ENCODE measurements at regions not wholly inside any gene's neighbourhood (a gene's known extent, or its start where the extent isn't known, plus 50 kb on each side); places are given as distances from the start of the nearest gene placed in this dataset.

GRCh38 chr4:81989202-81989601 is 384.6 kb downstream of the HNRNPD start:
- DNase-seq (ENCODE audit: low spot score) = no peak
- H3K4me3 Mint-ChIP-seq = no peak overlapping the region
- no peak overlapping the region for H3K27ac Mint-ChIP-seq
- Histone ChIP-seq H3K27me3 (no peaks in the 10 kb centered on the region), H3K27ac (no peak overlapping the region), H3K4me2 (no peak overlapping the region), H3K9ac (no peak overlapping the region), H3K4me3 (no peak overlapping the region), H2AFZ (replicated peaks) (no peak overlapping the region), H4K20me1 (ENCODE audit: low read depth) (no peaks in the 10 kb centered on the region), H3K9me3 (ENCODE audit: low read depth) (no peaks in the 10 kb centered on the region), H3K79me2 (ENCODE audit: low read depth) (no peaks in the 10 kb centered on the region), H3K36me3 (no peaks in the 10 kb centered on the region), H3K4me1 (peaks cover 12% of the 10 kb centered on the region), H3F3A (ENCODE audit: low read depth) (no peaks in the 10 kb centered on the region)
- peaks cover 14% of the 10 kb centered on the region for H3K4me1 Mint-ChIP-seq
- H3K36me3 Mint-ChIP-seq = no peaks in the 10 kb centered on the region
- H3K27me3 Mint-ChIP-seq (ENCODE audit: insufficient read depth, low read depth) = peaks cover 2% of the 10 kb centered on the region
- TF ChIP-seq EZH2 (IDR thresholded peaks at IDR 0.05) = no peak
- TF ChIP-seq CTCF (IDR thresholded peaks at IDR 0.05) = no peak
- TF ChIP-seq EZH2phosphoT487 (IDR thresholded peaks at IDR 0.05) = no peak
- no peaks in the 10 kb centered on the region for H3K9me3 Mint-ChIP-seq

GRCh38 chr4:81988178-81988577 is 385.6 kb downstream of the HNRNPD start:
- H3K27ac ChIP-seq = no peak overlapping the region
- no peaks in the 10 kb centered on the region for H3K9me3 Mint-ChIP-seq
- no peaks in the 10 kb centered on the region for H3F3A ChIP-seq (ENCODE audit: low read depth)
- no peak overlapping the region for H3K4me3 Mint-ChIP-seq
- TF ChIP-seq EZH2phosphoT487 (IDR thresholded peaks at IDR 0.05) (no peak), CTCF (IDR thresholded peaks at IDR 0.05) (no peak), EZH2 (IDR thresholded peaks at IDR 0.05) (no peak)
- H3K27me3 Mint-ChIP-seq (ENCODE audit: insufficient read depth, low read depth) = peaks cover 2% of the 10 kb centered on the region
- no peak overlapping the region for H3K27ac Mint-ChIP-seq
- no peak for DNase-seq (ENCODE audit: low spot score)
- H3K27me3 ChIP-seq = no peaks in the 10 kb centered on the region
- H3K9ac ChIP-seq = no peak overlapping the region
- no peak overlapping the region for H3K4me2 ChIP-seq
- no peaks in the 10 kb centered on the region for H3K79me2 ChIP-seq (ENCODE audit: low read depth)
- H3K9me3 ChIP-seq (ENCODE audit: low read depth) = no peaks in the 10 kb centered on the region
- no peaks in the 10 kb centered on the region for H4K20me1 ChIP-seq (ENCODE audit: low read depth)
- H3K4me1 ChIP-seq = peaks cover 12% of the 10 kb centered on the region
- peaks cover 14% of the 10 kb centered on the region for H3K4me1 Mint-ChIP-seq
- H3K36me3 Mint-ChIP-seq = no peaks in the 10 kb centered on the region
- no peak overlapping the region for H2AFZ ChIP-seq (replicated peaks)
- no peak overlapping the region for H3K4me3 ChIP-seq
- no peaks in the 10 kb centered on the region for H3K36me3 ChIP-seq

GRCh38 chr4:81984746-81985145 is 389.0 kb downstream of the HNRNPD start:
- no peaks in the 10 kb centered on the region for H3K79me2 ChIP-seq (ENCODE audit: low read depth)
- H3K9ac ChIP-seq = no peak overlapping the region
- H3K4me1 Mint-ChIP-seq = peaks cover under 1% of the 10 kb centered on the region
- no peaks in the 10 kb centered on the region for H3K27me3 ChIP-seq
- H3K9me3 ChIP-seq (ENCODE audit: low read depth) = no peaks in the 10 kb centered on the region
- no peak overlapping the region for H3K4me3 ChIP-seq
- no peak for DNase-seq (ENCODE audit: low spot score)
- H3K36me3 ChIP-seq = no peaks in the 10 kb centered on the region
- H3K4me3 Mint-ChIP-seq = no peak overlapping the region
- TF ChIP-seq EZH2 (IDR thresholded peaks at IDR 0.05) (no peak), CTCF (IDR thresholded peaks at IDR 0.05) (no peak), EZH2phosphoT487 (IDR thresholded peaks at IDR 0.05) (no peak)
- no peaks in the 10 kb centered on the region for H3F3A ChIP-seq (ENCODE audit: low read depth)
- peaks cover 2% of the 10 kb centered on the region for H3K27me3 Mint-ChIP-seq (ENCODE audit: insufficient read depth, low read depth)
- no peaks in the 10 kb centered on the region for H3K9me3 Mint-ChIP-seq
- no peaks in the 10 kb centered on the region for H3K4me1 ChIP-seq
- no peak overlapping the region for H3K27ac Mint-ChIP-seq
- H4K20me1 ChIP-seq (ENCODE audit: low read depth) = no peaks in the 10 kb centered on the region
- no peak overlapping the region for H3K4me2 ChIP-seq
- no peak overlapping the region for H3K27ac ChIP-seq
- H3K36me3 Mint-ChIP-seq = no peaks in the 10 kb centered on the region
- H2AFZ ChIP-seq (replicated peaks) = no peak overlapping the region

Measured in neural progenitor cell (in vitro differentiated cells).